Transverse colon (tissue), 4 donors: ENCODE measurements at regions not wholly inside any gene's neighbourhood (a gene's known extent, or its start where the extent isn't known, plus 50 kb on each side); places are given as distances from the start of the nearest gene placed in this dataset.

Source experiments
- DNase-seq: peaks from one replicate; pipeline ENCODE4 v3.0.0-alpha.2; 2019
- H3K27ac ChIP-seq, 4 donors: fragments of 200-600 bp; sonication (generic); 2 replicates each; pipeline ENCODE4 v1.5.1; 2016 to 2018; ENCODE audit warnings: inconsistent platforms in 4 of 4
- H3K27me3 ChIP-seq: fragments of 200-600 bp; sonication (generic); 2 replicates; pipeline ENCODE4 v1.5.1; 2017; ENCODE audit warnings: inconsistent platforms
- H3K36me3 ChIP-seq, 4 donors: fragments of 200-600 bp; sonication (generic); 2 replicates each; pipeline ENCODE4 v1.5.1; 2017 to 2019; ENCODE audit warnings: inconsistent platforms in 4 of 4
- H3K4me1 ChIP-seq, 4 donors: fragments of 200-600 bp; sonication (generic); 2 replicates each; pipeline ENCODE4 v1.5.1; 2017 to 2020; ENCODE audit warnings: inconsistent platforms in 4 of 4
- H3K4me3 ChIP-seq, 4 donors: fragments of 200-600 bp; sonication (generic); 1 replicate in 1 of 4; 2 replicates in 3 of 4; pipeline versions ENCODE4 v1.5.1 to v1.6.1; 2017 to 2019; ENCODE audit warnings: inconsistent platforms in 4 of 4
- H3K9me3 ChIP-seq, 2 donors: fragments of 200-600 bp; sonication (generic); 2 replicates each; pipeline ENCODE4 v1.5.1; 2017 to 2019; ENCODE audit warnings: inconsistent platforms in 2 of 2
- CTCF ChIP-seq, 5 experiments: fragments of 200-600 bp in 3 of 5; fragments of 450-650 bp in 2 of 5; sonication (generic) in 3 of 5; IDR thresholded peaks; 1 replicate in 2 of 5; 2 replicates in 3 of 5; pipeline ENCODE4 v1.5.1; 2016 to 2017; ENCODE audit warnings: antibody characterized with exemption in 5 of 5, inconsistent platforms in 3 of 5, mild to moderate bottlenecking in 2 of 5, moderate library complexity in 1 of 5
- EP300 ChIP-seq: sonication (generic); formaldehyde crosslinking; IDR thresholded peaks from one replicate; pipeline ENCODE4 v1.6.1; 2017; ENCODE audit warnings: antibody characterized with exemption, low read depth
- POLR2A ChIP-seq: fragments of 450-650 bp; IDR thresholded peaks from one replicate; pipeline ENCODE4 v1.6.1; 2016; ENCODE audit warnings: antibody characterized with exemption, mild to moderate bottlenecking, moderate library complexity
- POLR2AphosphoS5 ChIP-seq, 3 donors: sonication (generic); formaldehyde crosslinking; IDR thresholded peaks; one replicate each; pipeline ENCODE4 v1.6.1; 2016; ENCODE audit warnings: antibody characterized with exemption in 3 of 3
- WGBS, 2 donors: methylation state at CpG; one replicate each; pipeline ENCODE4 v1.1.5; 2018; ENCODE audit warnings: low coverage in 1 of 2; 5-methylcytosine and 5-hydroxymethylcytosine counted together
- in situ Hi-C, 4 donors: fragments of 200-750 bp; cut with MboI; loops; one replicate each; pipeline versions ENCODE4 v1.15.0 to v1.15.1; 2017; ENCODE audit warnings: low sequenced_read_pairs in 3 of 4, low pct_ligation_motif_present in 1 of 4, low pct_unique_long_range_greater_than_20kb in 1 of 4
- intact Hi-C: fragments of 100-400 bp; cut with DNase I; formaldehyde crosslinking; loops from one replicate; pipeline ENCODE4 v1.15.1; 2023; ENCODE audit warnings: low total_unique reads

DNA sequence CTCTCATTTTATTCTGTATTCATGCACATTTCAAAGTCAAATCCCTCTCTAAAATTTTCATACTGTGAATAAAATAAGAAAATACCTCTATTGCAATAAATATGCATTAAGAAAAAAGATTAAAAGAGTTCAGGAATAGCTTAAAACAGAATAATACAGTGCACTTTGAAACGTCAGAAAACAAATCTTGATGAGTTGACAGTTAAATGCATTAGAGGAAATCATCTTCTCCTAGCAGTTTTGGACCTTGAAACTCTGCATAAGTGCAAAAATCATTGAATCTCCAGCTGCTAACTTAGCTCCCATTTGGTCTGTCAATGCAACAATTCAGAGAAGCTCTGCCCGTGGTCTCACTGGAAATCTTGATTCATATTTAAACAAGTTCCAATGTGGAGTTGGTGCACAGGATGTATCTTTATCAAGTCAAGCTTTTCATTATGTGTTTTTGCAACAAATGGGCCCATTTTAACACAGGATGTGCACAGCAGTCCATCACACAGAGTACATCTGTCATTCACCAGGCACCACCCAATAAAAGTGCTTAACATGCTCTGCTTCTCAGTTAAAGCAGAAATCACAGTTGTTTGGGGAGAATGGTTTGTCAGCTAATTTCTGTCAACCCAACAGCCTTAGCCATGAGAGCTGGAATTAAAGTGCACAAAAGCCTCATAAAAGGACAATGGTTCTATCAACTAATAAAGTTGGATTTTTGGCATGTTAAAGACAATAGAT is 98.8 kb upstream of the ARRDC4 start:
- no peaks in the 10 kb centered on the region for H3K4me1 ChIP-seq
- 60 to 65% methylated on average over 2 of the region's 2 CpGs for WGBS, 2 donors

GRCh38 chr15:97866959-97867358 is 93.5 kb upstream of the ARRDC4 start:
- intact Hi-C loops = no loop called here
- H3K27ac ChIP-seq = no peak overlapping the region

More for the DNA sequence above, 98.8 kb upstream of the ARRDC4 start:
- no peak for DNase-seq
- in situ Hi-C loops = no loop called here
- H3K9me3 ChIP-seq = no peaks in the 10 kb centered on the region
- intact Hi-C loops = no loop called here
- TF ChIP-seq CTCF (IDR thresholded peaks at IDR 0.05) = no peak
- no peak for TF ChIP-seq EP300
- no peak for TF ChIP-seq POLR2AphosphoS5 (IDR thresholded peaks at IDR 0.05)
- TF ChIP-seq POLR2A = no peak
- no peaks in the 10 kb centered on the region for H3K27me3 ChIP-seq
- no peak overlapping the region for H3K4me3 ChIP-seq
- H3K27ac ChIP-seq = no peak overlapping the region
- H3K36me3 ChIP-seq = no peaks in the 10 kb centered on the region

GRCh38 chr15:97867870-97868269 is 92.6 kb upstream of the ARRDC4 start:
- intact Hi-C loops (no loop called here), in situ Hi-C loops (no loop called here)
- Histone ChIP-seq H3K4me3 (no peak overlapping the region), H3K4me1 (no peaks in the 10 kb centered on the region), H3K27me3 (no peaks in the 10 kb centered on the region), H3K9me3 (no peaks in the 10 kb centered on the region), H3K36me3 (no peaks in the 10 kb centered on the region), H3K27ac (no peak overlapping the region)
- WGBS, 2 donors = 31% methylated on average over 4 of the region's 4 CpGs; no CpG with 5 or more reads in 1 of the 2 donors
- no peak for DNase-seq
- TF ChIP-seq EP300 (no peak), POLR2A (no peak), CTCF (IDR thresholded peaks at IDR 0.05) (no peak), POLR2AphosphoS5 (IDR thresholded peaks at IDR 0.05) (no peak)

More at GRCh38 chr15:97866959-97867358, 93.5 kb upstream of the ARRDC4 start:
- in situ Hi-C loops = no loop called here
- whole genome bisulfite sequencing, 2 donors = 88% methylated on average over 9 of the region's 9 CpGs; no CpG with 5 or more reads in 1 of the 2 donors
- no peaks in the 10 kb centered on the region for H3K9me3 ChIP-seq
- TF ChIP-seq CTCF (IDR thresholded peaks at IDR 0.05) = no peak
- TF ChIP-seq POLR2AphosphoS5 (IDR thresholded peaks at IDR 0.05) = no peak
- TF ChIP-seq EP300 = no peak
- no peak for TF ChIP-seq POLR2A
- H3K27me3 ChIP-seq = no peaks in the 10 kb centered on the region
- no peak overlapping the region for H3K4me3 ChIP-seq
- no peak for DNase-seq
- no peaks in the 10 kb centered on the region for H3K4me1 ChIP-seq
- H3K36me3 ChIP-seq = no peaks in the 10 kb centered on the region

DNA sequence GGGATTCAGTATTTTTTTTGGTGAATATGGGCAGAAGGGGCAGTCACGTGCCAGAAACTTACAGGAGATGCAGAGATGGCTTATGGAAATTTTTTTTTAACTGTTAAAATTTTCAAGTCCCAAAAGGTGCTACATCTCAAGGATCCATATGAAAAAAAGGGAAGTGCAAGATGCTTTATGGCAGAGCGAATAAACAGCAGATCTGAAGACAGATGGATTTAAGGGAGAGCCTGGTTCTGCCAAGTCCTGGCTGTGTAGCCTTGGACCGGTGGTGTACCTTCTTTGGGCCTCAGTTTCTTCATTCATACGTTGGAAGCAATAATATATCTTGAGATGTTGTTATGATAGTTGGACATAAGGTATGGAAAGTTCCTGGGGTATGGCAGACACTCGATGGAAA is 91.5 kb upstream of the ARRDC4 start:
- WGBS, 2 donors = 71 to 73% methylated on average over 3 to 5 of the region's 5 CpGs
- no peaks in the 10 kb centered on the region for H3K9me3 ChIP-seq
- intact Hi-C loops = no loop called here

More for the DNA sequence above, 91.5 kb upstream of the ARRDC4 start:
- Histone ChIP-seq H3K27ac (no peak overlapping the region), H3K27me3 (no peaks in the 10 kb centered on the region), H3K4me3 (no peak overlapping the region), H3K36me3 (no peaks in the 10 kb centered on the region), H3K4me1 (no peaks in the 10 kb centered on the region)
- TF ChIP-seq EP300 (no peak), POLR2AphosphoS5 (IDR thresholded peaks at IDR 0.05) (no peak), POLR2A (no peak), CTCF (IDR thresholded peaks at IDR 0.05) (no peak)
- in situ Hi-C loops = no loop called here
- no peak for DNase-seq
